ENCODE measurements at regions not wholly inside any gene's neighbourhood (a gene's known extent, or its start where the extent isn't known, plus 50 kb on each side); places are given as distances from the start of the nearest gene placed in this dataset.

DNA sequence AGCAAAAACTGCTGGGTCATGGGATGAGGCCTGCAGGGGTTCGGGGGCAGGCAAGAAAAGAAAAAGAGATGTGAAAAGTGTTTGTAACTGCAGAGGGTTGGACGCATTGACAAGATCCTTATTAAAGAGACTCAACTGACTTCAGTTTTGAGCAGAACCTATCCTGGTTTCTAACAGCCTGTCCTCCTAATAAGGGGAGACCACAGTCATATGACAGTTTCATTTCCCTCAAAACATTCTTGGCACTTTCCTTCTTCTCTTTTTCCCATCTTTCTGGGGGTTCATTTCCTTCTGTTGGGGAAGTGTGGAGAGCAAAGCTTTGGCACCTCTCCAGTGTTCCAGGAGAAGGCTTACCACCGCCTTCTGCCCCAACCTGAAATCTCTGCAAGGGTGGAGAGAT, 118.5 kb downstream of the MAF start:
- Mint-ChIP-seq H3K27ac (ENCODE audit: unreplicated experiment) (no peak overlapping the region), H3K27me3 (ENCODE audit: unreplicated experiment) (peaks cover 11% of the 10 kb centered on the region), H3K36me3 (ENCODE audit: unreplicated experiment) (no peaks in the 10 kb centered on the region), H3K4me3 (ENCODE audit: unreplicated experiment) (no peak overlapping the region), H3K9me3 (ENCODE audit: unreplicated experiment) (no peaks in the 10 kb centered on the region), H3K4me1 (ENCODE audit: unreplicated experiment) (no peaks in the 10 kb centered on the region)
- no peak for DNase-seq (ENCODE audit: extremely low spot score, unreplicated experiment)
- TF ChIP-seq, protein P1, sequence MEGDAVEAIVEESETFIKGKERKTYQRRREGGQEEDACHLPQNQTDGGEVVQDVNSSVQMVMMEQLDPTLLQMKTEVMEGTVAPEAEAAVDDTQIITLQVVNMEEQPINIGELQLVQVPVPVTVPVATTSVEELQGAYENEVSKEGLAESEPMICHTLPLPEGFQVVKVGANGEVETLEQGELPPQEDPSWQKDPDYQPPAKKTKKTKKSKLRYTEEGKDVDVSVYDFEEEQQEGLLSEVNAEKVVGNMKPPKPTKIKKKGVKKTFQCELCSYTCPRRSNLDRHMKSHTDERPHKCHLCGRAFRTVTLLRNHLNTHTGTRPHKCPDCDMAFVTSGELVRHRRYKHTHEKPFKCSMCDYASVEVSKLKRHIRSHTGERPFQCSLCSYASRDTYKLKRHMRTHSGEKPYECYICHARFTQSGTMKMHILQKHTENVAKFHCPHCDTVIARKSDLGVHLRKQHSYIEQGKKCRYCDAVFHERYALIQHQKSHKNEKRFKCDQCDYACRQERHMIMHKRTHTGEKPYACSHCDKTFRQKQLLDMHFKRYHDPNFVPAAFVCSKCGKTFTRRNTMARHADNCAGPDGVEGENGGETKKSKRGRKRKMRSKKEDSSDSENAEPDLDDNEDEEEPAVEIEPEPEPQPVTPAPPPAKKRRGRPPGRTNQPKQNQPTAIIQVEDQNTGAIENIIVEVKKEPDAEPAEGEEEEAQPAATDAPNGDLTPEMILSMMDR (IDR thresholded peaks at IDR 0.05), result no peak

DNA sequence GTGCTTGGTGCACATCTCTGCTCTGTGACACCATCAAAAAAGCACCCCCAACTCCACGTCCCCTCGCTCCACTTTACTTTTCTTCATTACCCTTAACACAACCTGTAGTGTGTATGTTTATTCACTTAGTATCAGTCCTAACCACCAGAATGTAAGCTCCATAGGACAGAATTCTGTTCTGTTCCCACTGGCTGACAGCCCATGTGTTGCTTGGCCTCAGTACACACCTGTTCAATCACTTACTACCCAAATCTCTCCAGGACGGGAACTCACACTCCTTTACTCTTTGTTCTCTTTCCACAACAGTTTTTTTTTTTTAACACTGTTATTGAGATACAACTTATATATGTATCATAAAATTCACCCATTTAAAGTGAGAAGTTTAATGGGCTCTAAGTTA, 119.6 kb downstream of the MAF start:
- Mint-ChIP-seq H3K4me1 (ENCODE audit: unreplicated experiment) (no peaks in the 10 kb centered on the region), H3K27me3 (ENCODE audit: unreplicated experiment) (peaks cover 7% of the 10 kb centered on the region), H3K4me3 (ENCODE audit: unreplicated experiment) (no peak overlapping the region), H3K36me3 (ENCODE audit: unreplicated experiment) (no peaks in the 10 kb centered on the region), H3K27ac (ENCODE audit: unreplicated experiment) (no peak overlapping the region), H3K9me3 (ENCODE audit: unreplicated experiment) (no peaks in the 10 kb centered on the region)
- no peak for DNase-seq (ENCODE audit: extremely low spot score, unreplicated experiment)
- TF ChIP-seq, protein P1 (IDR thresholded peaks at IDR 0.05), result no peak

DNA sequence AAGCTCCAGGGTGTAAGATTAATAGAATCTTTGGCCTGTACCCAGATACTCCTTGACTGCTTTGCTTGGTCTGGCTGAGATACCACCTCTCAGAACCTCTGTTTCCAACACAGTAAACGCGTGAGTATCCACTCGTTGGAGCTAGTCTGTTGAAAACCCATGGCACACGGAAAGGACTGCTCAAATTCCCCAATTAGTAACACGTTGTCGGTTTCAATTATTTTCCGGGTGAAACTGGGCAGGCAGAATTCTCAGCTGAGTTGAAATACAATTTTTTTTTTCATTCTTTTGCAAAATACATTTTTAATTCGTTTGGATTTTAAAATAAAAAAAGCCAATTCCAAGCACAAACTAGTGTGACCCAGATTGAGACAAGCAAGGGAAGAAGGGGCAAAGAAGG, 120.5 kb downstream of the MAF start:
- Mint-ChIP-seq H3K27me3 (ENCODE audit: unreplicated experiment) (peaks cover 3% of the 10 kb centered on the region), H3K36me3 (ENCODE audit: unreplicated experiment) (no peaks in the 10 kb centered on the region), H3K27ac (ENCODE audit: unreplicated experiment) (no peak overlapping the region), H3K9me3 (ENCODE audit: unreplicated experiment) (no peaks in the 10 kb centered on the region), H3K4me1 (ENCODE audit: unreplicated experiment) (no peaks in the 10 kb centered on the region), H3K4me3 (ENCODE audit: unreplicated experiment) (no peak overlapping the region)
- TF ChIP-seq, protein P1 (IDR thresholded peaks at IDR 0.05), result no peak
- no peak for DNase-seq (ENCODE audit: extremely low spot score, unreplicated experiment)

DNA sequence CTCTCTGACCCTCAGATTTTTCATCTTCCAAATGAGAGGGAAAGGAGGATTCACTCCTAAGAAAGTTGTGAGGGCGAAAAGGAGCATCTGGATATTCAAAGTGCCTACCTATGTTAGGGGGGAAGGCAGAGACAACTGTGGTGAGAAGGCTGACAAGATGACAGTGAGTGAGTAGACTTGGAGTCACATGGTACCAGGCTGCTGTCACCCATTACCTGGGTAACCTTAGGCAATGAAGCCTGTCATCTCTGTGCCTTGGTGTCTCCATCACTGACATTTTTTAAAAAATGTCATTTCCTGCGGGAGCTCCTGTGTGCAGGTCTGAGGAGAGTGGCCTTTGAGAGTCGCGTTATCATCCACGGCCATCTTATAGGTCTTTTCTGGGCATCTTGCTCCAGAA, 124.0 kb downstream of the MAF start:
- Mint-ChIP-seq H3K4me3 (ENCODE audit: unreplicated experiment) (no peak overlapping the region), H3K27me3 (ENCODE audit: unreplicated experiment) (peaks cover 5% of the 10 kb centered on the region), H3K27ac (ENCODE audit: unreplicated experiment) (no peak overlapping the region), H3K36me3 (ENCODE audit: unreplicated experiment) (no peaks in the 10 kb centered on the region), H3K4me1 (ENCODE audit: unreplicated experiment) (no peaks in the 10 kb centered on the region), H3K9me3 (ENCODE audit: unreplicated experiment) (no peaks in the 10 kb centered on the region)
- TF ChIP-seq, protein P1 (IDR thresholded peaks at IDR 0.05), result no peak
- DNase-seq (ENCODE audit: extremely low spot score, unreplicated experiment), result no peak

DNA sequence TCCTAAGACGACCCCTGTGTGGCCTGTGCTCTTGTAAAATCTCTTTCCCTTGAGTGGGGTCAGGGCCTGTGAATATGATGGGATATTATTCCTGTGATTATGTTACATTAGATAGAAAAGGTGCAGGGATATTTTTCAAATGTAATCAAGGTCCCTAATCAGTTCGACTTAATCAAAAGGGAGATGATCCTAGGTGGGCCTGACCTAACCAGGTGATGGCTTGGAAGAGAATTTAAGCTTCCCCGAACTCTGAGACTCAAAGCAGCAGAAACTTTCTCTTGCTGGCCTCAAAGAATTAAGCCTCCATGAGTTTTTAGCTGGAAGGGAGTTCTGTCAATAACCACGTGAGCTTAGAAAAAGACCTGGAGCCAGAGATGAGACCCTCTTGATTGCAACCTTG, 124.7 kb downstream of the MAF start:
- TF ChIP-seq, protein P1 (IDR thresholded peaks at IDR 0.05), result no peak
- DNase-seq (ENCODE audit: extremely low spot score, unreplicated experiment), result no peak
- Mint-ChIP-seq H3K27me3 (ENCODE audit: unreplicated experiment) (peaks cover 2% of the 10 kb centered on the region), H3K4me3 (ENCODE audit: unreplicated experiment) (no peak overlapping the region), H3K36me3 (ENCODE audit: unreplicated experiment) (no peaks in the 10 kb centered on the region), H3K27ac (ENCODE audit: unreplicated experiment) (no peak overlapping the region), H3K9me3 (ENCODE audit: unreplicated experiment) (no peaks in the 10 kb centered on the region), H3K4me1 (ENCODE audit: unreplicated experiment) (no peaks in the 10 kb centered on the region)

Measured in osteocyte (in vitro differentiated cells).